Upper lobe of right lung (tissue), 1 donor: ENCODE measurements at regions not wholly inside any gene's neighbourhood (a gene's known extent, or its start where the extent isn't known, plus 50 kb on each side); places are given as distances from the start of the nearest gene placed in this dataset.
"Not testable (repeated sequence)": the region's sequence is repeated elsewhere in the genome, so short reads cannot be mapped to it uniquely, and the experiment has no call there.

Source experiments
- ATAC-seq: fragments of 200-7000 bp; cut with Tn5 transposase; one replicate; pipeline ENCODE4 v1.9.1; 2020; ENCODE audit warnings: mild to moderate bottlenecking, moderate library complexity
- DNase-seq: peaks from one replicate; pipeline ENCODE4 v3.0.0-alpha.2; 2020
- H3K27ac ChIP-seq: fragments of 200-600 bp; one replicate; pipeline ENCODE4 v1.8.0; 2022
- H3K27me3 ChIP-seq: fragments of 200-600 bp; one replicate; pipeline ENCODE4 v1.8.0; 2022; ENCODE audit warnings: mild to moderate bottlenecking
- H3K36me3 ChIP-seq: fragments of 200-600 bp; one replicate; pipeline ENCODE4 v1.8.0; 2022
- H3K4me1 ChIP-seq: fragments of 200-600 bp; one replicate; pipeline ENCODE4 v1.8.0; 2022
- H3K4me3 ChIP-seq: fragments of 200-600 bp; one replicate; pipeline ENCODE4 v1.8.0; 2022; ENCODE audit warnings: mild to moderate bottlenecking
- H3K9me3 ChIP-seq: fragments of 200-600 bp; one replicate; pipeline ENCODE4 v1.8.0; 2022
- CTCF ChIP-seq: fragments of 200-600 bp; IDR thresholded peaks from one replicate; pipeline ENCODE4 v1.8.0; 2022; ENCODE audit warnings: antibody characterized with exemption
- intact Hi-C: fragments of 100-400 bp; cut with DNase I; formaldehyde crosslinking; loops from one replicate; pipeline ENCODE4 v1.11.0; 2022
- donor health status: DM: no; HTN: yes; CAD: no; lungs with severe emphysema.

- TF ChIP-seq CTCF: no peak
- ATAC-seq (no peak), DNase-seq (no peak)
- Histone ChIP-seq H3K27ac (no peak overlapping the region), H3K27me3 (peaks cover 7% of the 10 kb centered on the region), H3K36me3 (no peaks in the 10 kb centered on the region), H3K4me1 (no peaks in the 10 kb centered on the region), H3K9me3 (no peaks in the 10 kb centered on the region), H3K4me3 (no peak overlapping the region)
- intact Hi-C loops: no loop called here
Observed at GRCh38 chr2:236380051-236380612, 115.9 kb upstream of the ASB18 start.

GRCh38 chr2:236381253-236381652 lies 117.0 kb upstream of the ASB18 start:
- DNase-seq, H3K4me3 ChIP-seq, ATAC-seq, H3K36me3 ChIP-seq, H3K27me3 ChIP-seq, intact Hi-C loops, H3K4me1 ChIP-seq, H3K27ac ChIP-seq, H3K9me3 ChIP-seq: not testable (repeated sequence)

GRCh38 chr2:236389284-236390216 lies 125.3 kb upstream of the ASB18 start:
- H3K4me1 ChIP-seq, H3K4me3 ChIP-seq, intact Hi-C loops, H3K9me3 ChIP-seq, H3K27ac ChIP-seq, H3K27me3 ChIP-seq, H3K36me3 ChIP-seq, ATAC-seq, DNase-seq: not testable (repeated sequence)

DNA sequence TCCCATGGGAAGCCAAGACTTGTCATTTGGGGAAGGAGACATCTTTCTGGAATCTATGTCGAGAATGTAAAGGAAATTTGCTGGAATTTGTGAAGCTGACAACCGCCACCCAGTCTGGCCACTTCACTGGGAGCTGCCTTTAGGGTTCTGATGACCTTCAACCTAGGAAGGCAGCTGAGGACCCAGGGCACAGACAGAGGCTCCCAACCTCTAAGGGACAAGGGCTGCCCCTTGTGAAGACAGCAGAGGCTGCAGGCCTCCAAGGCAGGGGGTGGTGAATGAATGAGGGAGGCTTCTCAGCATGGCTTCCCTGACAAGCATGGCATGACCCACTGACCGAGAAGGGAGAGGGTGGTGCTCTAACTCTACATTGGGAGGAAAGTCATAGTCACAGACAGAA lies 128.9 kb upstream of the ASB18 start:
- intact Hi-C loops: no loop called here
- ATAC-seq: no peak

GRCh38 chr2:236393581-236393980 lies 129.4 kb upstream of the ASB18 start:
- no peak for TF ChIP-seq CTCF
- Histone ChIP-seq H3K27ac (no peak overlapping the region), H3K36me3 (no peaks in the 10 kb centered on the region), H3K27me3 (no peaks in the 10 kb centered on the region), H3K9me3 (no peaks in the 10 kb centered on the region), H3K4me1 (no peaks in the 10 kb centered on the region), H3K4me3 (no peak overlapping the region)
- no peak for ATAC-seq
- intact Hi-C loops: no loop called here
- DNase-seq: no peak

More for the DNA sequence above, 128.9 kb upstream of the ASB18 start:
- Histone ChIP-seq H3K9me3 (no peaks in the 10 kb centered on the region), H3K27ac (no peak overlapping the region), H3K4me3 (no peak overlapping the region), H3K27me3 (no peaks in the 10 kb centered on the region), H3K36me3 (no peaks in the 10 kb centered on the region), H3K4me1 (no peaks in the 10 kb centered on the region)
- no peak for DNase-seq
- TF ChIP-seq CTCF: no peak

DNA sequence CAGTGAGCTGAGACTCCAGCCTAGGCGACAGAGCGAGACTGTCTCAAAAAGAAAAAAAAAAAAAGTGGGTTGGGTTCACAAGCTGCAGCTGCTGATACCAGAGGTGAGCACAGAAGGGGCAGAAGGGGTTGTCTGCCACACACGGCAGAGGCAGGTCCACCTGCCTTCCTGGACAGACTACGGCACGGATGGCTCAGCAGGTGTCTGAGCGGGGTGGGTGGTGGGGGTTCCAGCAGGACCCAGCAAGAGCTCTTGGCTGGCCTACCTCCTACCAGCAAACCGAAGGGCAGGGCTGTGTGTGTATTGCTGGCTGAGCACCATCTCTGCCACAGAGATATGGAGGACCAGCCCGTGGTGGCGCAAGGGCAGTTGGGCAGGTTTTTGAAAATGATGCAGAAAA lies 130.4 kb upstream of the ASB18 start:
- DNase-seq: no peak
- Histone ChIP-seq H3K27me3 (no peaks in the 10 kb centered on the region), H3K27ac (no peak overlapping the region), H3K4me3 (no peak overlapping the region), H3K9me3 (no peaks in the 10 kb centered on the region), H3K4me1 (no peaks in the 10 kb centered on the region), H3K36me3 (no peaks in the 10 kb centered on the region)
- TF ChIP-seq CTCF: no peak
- intact Hi-C loops: no loop called here
- ATAC-seq: no peak
